ENCODE measurements at regions not wholly inside any gene's neighbourhood (a gene's known extent, or its start where the extent isn't known, plus 50 kb on each side); places are given as distances from the start of the nearest gene placed in this dataset.

- H3K9ac ChIP-seq (ENCODE audit: low read length) = no peak overlapping the region
- no peak overlapping the region for H2AFZ ChIP-seq (ENCODE audit: low read depth, low read length)
- H3K79me2 ChIP-seq (replicated peaks; ENCODE audit: insufficient read depth, low read length) = no peaks in the 10 kb centered on the region
- H3K9me2 ChIP-seq (ENCODE audit: insufficient read depth, low read length) = no peaks in the 10 kb centered on the region
- H3K4me2 ChIP-seq (ENCODE audit: low read length) = no peak overlapping the region
- H4K20me1 ChIP-seq (ENCODE audit: insufficient read depth) = no peaks in the 10 kb centered on the region
- H3K36me3 ChIP-seq (ENCODE audit: insufficient read depth, low read length) = no peaks in the 10 kb centered on the region
- TF ChIP-seq RAD21 (conservative IDR thresholded peaks at IDR 0.05) (no peak), TAF1 (IDR thresholded peaks at IDR 0.05; ENCODE audit: low read depth) (no peak), EZH2 (IDR thresholded peaks at IDR 0.05; ENCODE audit: borderline replicate concordance, insufficient read depth, low read length, poor library complexity, severe bottlenecking) (no peak), SMC3 (conservative IDR thresholded peaks at IDR 0.05; ENCODE audit: poor library complexity) (no peak), MXI1 (conservative IDR thresholded peaks at IDR 0.05; ENCODE audit: poor library complexity, severe bottlenecking) (no peak), REST (IDR thresholded peaks at IDR 0.05; ENCODE audit: borderline replicate concordance) (no peak), EP300 (conservative IDR thresholded peaks at IDR 0.05; ENCODE audit: poor library complexity, severe bottlenecking) (no peak), POLR2AphosphoS5 (IDR thresholded peaks at IDR 0.05) (no peak), CTCF (IDR thresholded peaks at IDR 0.05; ENCODE audit: poor library complexity, severe bottlenecking) (no peak)
- H3K27me3 ChIP-seq (ENCODE audit: insufficient read depth, low read depth, low read length) = no peaks in the 10 kb centered on the region
- no peak overlapping the region for H3K4me3 ChIP-seq (ENCODE audit: low read length)
- no peak overlapping the region for H3K27ac ChIP-seq (ENCODE audit: low read length)
- H3K9me3 ChIP-seq (ENCODE audit: low read length) = no peaks in the 10 kb centered on the region
- H3F3A ChIP-seq (ENCODE audit: insufficient read depth, low read length, poor library complexity, severe bottlenecking) = no peaks in the 10 kb centered on the region
Observed at GRCh38 chrX:126237524-126237923, 71.4 kb upstream of the DCAF12L2 start.

All from neural cell (in vitro differentiated cells).